Iris pigment epithelial cell (primary cell): ENCODE measurements at regions not wholly inside any gene's neighbourhood (a gene's known extent, or its start where the extent isn't known, plus 50 kb on each side); places are given as distances from the start of the nearest gene placed in this dataset.
"Not testable (repeated sequence)": the region's sequence is repeated elsewhere in the genome, so short reads cannot be mapped to it uniquely, and the experiment has no call there.

ENCODE experiments used
- DNase-seq: peaks from one replicate; pipeline ENCODE4 v3.0.0-alpha.2; 2011; ENCODE audit warnings: low read depth

GRCh38 chr16:88245241-88246081, 137.3 kb upstream of the ZNF469 start:
- DNase-seq = peak; percentile 95

- not testable (repeated sequence) for DNase-seq
These were observed 135.7 kb upstream of the ZNF469 start for GRCh38 chr16:88246955-88247582.

GRCh38 chr16:88247583-88247966, 135.2 kb upstream of the ZNF469 start:
- DNase-seq = not testable (repeated sequence)

GRCh38 chr16:88248761-88249160, 134.0 kb upstream of the ZNF469 start:
- DNase-seq = not testable (repeated sequence)

- not testable (repeated sequence) for DNase-seq
These were observed 132.4 kb upstream of the ZNF469 start for GRCh38 chr16:88250381-88250780.

- not testable (repeated sequence) for DNase-seq
These were observed 130.5 kb upstream of the ZNF469 start for GRCh38 chr16:88252057-88252794.

GRCh38 chr16:88258141-88258540, 124.6 kb upstream of the ZNF469 start:
- not testable (repeated sequence) for DNase-seq

GRCh38 chr16:88258764-88259525, 123.8 kb upstream of the ZNF469 start:
- not testable (repeated sequence) for DNase-seq

GRCh38 chr16:88259538-88259937, 123.2 kb upstream of the ZNF469 start:
- not testable (repeated sequence) for DNase-seq

- DNase-seq = not testable (repeated sequence)
These were observed 122.6 kb upstream of the ZNF469 start for GRCh38 chr16:88260146-88260545.

GRCh38 chr16:88260881-88261665, 121.7 kb upstream of the ZNF469 start:
- not testable (repeated sequence) for DNase-seq

GRCh38 chr16:88261814-88262605, 120.7 kb upstream of the ZNF469 start:
- not testable (repeated sequence) for DNase-seq

GRCh38 chr16:88262858-88263563, 119.7 kb upstream of the ZNF469 start:
- DNase-seq = peak; percentile 65

GRCh38 chr16:88263681-88264287, 119.0 kb upstream of the ZNF469 start:
- not testable (repeated sequence) for DNase-seq

- peak; percentile 94 for DNase-seq
These were observed 118.0 kb upstream of the ZNF469 start for GRCh38 chr16:88264641-88265285.

- not testable (repeated sequence) for DNase-seq
These were observed 117.3 kb upstream of the ZNF469 start for GRCh38 chr16:88265286-88265938.

- DNase-seq = not testable (repeated sequence)
These were observed 116.7 kb upstream of the ZNF469 start for GRCh38 chr16:88266036-88266435.
